ENCODE measurements at regions not wholly inside any gene's neighbourhood (a gene's known extent, or its start where the extent isn't known, plus 50 kb on each side); places are given as distances from the start of the nearest gene placed in this dataset.

DNA sequence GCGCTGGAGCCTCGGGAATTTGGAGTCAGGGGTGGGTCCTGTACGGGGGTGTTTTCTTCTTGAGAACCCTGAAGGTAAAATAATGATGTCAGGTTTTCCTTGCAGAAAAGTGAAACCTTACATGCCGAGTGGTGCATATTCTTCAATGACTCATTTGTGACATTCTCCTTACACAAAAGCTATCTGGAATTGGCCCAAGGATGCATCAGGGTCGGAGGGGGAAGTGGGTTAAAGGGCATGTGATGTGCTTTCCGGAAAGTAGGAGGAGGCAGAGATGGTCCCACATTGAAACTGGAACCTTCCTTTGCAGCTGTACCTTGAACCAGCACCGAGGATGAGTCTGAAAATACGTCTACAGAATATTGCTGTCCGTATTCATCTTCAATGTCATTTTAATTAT, 411.2 kb upstream of the IRX4 start:
- no peak for DNase-seq (ENCODE audit: low read depth)

DNA sequence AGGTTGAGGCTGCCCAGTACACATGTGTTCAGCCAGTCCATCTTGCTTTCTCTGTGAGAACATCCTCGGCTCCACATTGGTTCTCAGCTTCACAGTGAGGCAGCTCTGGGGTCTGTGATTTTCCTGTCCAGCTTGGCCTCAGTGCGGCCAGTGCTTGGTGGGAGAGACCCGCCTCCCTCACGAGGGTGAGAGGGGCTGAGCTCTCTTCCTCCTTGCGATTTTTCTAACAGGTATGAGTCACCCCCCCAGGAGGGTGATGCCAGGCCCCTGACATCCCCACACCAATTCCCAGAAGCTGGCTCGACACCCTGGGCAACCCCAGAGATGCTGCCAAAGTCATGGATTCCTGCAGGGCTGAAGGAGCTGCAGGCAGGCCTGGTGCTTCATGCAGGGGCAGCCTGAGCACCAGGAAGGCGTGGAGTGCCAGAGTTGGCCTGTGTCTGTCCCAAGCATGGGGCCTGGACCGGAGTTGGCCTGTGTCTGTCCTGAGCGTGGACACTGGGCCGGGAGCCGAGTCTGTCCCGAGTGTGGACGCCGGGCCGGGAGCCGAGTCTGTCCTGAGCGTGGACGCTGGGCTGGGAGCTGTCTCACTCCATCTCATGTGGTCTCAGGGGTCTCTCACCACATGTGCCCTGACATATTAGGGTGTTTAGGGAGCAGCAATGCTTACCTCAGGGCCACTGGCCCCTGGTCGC, 408.6 kb upstream of the IRX4 start:
- DNase-seq (ENCODE audit: low read depth), result no peak

DNA sequence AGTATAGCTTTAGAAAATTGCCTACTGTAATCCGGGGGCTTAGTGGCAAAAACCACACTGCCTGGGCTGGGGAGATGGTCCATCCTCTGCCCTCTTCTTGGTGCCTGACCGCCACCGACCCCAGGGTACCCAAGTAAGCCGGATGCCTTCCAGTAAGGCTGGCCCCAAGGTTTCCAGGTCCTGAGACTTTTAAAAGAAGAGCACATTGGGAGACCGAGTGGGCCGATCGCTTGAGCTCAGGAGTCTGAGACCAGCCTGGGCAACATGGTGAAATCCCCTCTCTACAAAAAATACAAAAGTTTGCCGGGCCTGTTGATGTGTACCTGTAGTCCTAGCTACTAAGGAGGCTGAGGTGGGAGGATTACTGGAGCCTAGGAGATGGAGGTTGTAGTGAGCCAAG, 406.7 kb upstream of the IRX4 start:
- no peak for DNase-seq (ENCODE audit: low read depth)

- DNase-seq (ENCODE audit: low read depth), result no peak
Measured at GRCh38 chr5:2288968-2289367, 406.2 kb upstream of the IRX4 start.

DNA sequence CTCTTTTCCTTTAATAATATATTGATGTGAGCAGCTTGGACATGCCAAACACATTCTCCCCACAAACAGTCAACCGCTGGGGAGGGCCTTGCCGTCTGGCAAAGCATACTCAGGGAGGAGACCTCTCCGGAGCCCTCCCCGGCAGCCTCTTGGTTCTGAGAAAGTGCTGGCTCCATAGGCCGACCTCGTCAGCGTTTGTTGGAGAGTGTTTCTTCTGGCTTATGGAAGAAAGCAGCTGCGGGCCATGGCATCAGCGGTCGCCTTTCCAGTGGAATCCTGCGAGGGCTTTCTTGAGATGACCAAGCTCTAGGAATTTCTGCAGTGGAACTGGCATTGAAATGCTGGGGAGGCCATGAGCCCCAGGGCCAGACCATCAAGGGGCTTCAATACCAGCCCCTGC, 405.7 kb upstream of the IRX4 start:
- DNase-seq (ENCODE audit: low read depth), result no peak

- DNase-seq (ENCODE audit: low read depth), result no peak
Measured at GRCh38 chr5:2286250-2286649, 403.5 kb upstream of the IRX4 start.

- DNase-seq (ENCODE audit: low read depth), result no peak
Measured at GRCh38 chr5:2284678-2285077, 402.0 kb upstream of the IRX4 start.

DNA sequence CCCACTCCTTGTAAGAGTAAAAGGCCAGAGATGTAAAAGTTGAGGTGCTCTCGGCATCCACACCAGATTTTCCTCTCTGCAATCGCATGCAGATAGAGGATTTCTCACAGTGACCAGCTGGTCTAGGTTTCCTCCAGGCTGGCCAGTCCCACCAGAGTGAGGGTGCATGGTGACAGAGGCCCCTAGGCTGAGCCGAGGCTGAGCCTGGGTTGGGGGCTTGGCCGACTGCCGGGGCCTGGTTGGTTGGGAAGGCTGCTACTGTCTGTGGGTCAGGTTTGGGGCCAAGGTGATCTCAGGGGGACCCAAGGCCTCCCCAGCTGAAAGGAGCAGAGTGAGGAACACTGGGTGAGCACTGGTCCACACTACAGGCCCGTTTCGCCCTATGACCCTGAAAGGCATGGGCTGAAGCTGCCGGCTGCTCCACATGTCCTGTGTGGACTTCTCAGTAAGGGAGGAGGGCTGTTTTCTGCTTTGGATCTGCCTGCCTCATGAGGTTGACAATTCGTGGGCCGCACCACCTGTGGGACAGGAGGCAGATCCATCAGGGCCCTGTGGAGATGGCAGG, 400.8 kb upstream of the IRX4 start:
- no peak for DNase-seq (ENCODE audit: low read depth)

DNA sequence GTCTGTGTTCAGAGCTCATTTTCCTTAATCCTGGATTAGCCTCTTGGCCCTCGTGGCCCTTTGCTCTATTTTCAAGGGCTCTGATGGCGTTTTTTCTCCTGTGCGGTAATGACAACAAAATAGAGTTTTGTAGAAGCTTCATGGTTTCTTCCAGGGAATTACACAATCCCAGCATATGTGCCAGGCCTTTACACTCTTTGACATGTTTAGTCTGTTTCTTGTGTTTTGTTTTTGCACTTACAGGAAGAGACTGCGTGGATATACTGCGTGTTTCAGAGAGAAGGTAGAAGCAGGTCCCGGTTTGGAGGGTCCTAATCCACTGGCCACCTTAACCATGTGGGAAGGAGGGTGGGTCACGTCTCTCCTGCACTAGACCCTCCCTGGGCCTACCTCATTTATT, 400.2 kb upstream of the IRX4 start:
- DNase-seq (ENCODE audit: low read depth), result no peak

DNA sequence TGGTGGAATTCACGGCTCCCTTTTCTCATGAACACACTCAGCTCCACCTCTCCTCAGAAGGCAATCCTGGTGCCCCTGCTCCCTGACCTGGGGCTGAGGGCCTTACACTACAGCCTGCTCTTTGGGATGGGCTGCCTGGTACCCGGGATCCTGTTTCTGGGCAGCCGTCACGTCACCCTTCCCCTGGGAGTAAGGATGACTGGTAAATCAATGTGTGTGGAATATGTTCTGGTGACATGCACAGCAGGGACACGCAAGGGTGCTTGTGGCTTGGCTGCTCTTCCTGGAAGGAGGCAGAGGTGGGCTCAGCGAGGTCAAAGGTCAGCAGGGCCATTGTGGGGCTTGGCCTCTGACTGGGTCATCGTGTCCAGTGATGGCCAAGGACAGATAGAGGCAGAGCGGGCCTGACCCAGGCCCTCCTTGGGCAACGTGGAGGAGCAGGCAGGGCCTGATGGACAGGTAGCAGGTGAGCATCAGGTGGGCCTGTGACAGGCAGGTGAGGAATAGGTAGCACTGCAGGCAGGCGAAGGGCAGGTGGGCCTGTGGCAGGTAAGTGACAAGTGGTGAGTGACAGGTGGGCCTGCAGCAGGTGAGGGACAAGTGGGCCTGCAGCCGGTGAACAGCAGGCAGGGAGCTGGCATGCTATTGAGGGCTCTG, 399.4 kb upstream of the IRX4 start:
- no peak for DNase-seq (ENCODE audit: low read depth)

- DNase-seq (ENCODE audit: low read depth), result no peak
Measured at GRCh38 chr5:2281446-2281845, 398.7 kb upstream of the IRX4 start.

DNA sequence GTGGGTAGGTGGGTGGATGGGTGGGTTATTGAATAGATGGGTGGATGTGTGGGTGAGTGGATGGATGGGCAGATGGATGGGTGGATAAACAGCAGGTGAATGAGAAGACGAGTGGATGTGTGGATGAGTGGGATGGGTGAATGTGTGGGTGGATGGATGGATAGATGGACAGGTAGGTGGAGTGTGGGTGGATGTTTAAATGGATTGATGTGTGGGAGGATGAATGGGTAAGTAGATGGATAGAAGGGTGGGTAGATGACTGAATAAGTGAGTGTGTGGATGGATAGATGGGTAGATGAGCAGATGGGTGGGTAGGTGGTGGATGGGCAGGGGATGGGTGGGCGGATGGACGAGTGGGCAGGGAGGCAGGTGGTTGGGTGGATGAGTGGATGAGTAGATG, 397.6 kb upstream of the IRX4 start:
- DNase-seq (ENCODE audit: low read depth), result no peak

DNA sequence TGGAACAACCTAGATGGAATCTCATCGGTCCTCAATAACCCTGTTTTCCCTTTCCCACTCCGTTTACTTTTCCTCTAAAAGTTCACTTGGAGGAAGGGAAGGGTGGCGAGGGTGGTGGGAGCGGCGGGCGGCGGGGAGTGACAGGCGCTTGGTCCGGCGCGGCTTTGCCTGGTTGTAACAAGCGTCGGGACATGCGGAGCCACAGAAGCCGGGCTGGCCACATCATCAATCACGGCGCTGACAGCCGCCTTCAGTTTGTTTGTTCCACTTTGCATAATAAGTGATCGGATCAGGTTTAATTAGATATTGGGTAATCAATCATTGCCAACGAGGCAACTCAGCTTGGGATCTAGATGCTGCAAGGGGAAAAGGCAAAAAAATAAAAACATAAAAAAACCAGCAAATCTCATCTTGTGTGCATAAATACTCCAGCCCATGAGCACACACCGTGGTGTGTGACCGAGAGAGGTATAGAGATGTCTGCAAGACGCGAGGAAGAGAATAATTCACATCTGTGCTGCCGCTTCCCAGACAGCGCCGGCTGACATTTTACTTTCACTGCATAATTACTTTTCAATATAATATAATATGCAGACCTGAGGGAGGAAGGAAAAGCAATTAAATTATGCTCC, 396.2 kb upstream of the IRX4 start:
- DNase-seq (ENCODE audit: low read depth), result no peak

DNA sequence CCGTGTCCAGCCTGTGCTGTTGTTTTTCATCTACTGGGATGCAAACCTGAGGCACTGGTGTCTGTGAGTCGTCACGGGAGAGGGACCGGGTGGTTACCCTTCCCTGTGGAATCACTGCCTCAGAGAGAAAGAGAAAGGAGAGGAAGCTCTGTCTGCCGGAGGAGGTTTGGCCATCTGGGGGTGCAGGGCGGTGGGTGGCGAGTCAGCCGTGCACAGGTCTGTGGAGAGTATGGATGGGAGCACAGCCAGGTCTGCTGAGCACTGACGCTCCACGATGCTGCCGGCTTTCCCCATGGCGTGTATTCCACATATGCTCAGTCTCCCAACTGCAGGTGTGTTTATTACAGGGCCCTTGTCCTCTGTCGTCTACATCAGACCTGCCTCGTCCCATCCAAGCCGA, 395.2 kb upstream of the IRX4 start:
- no peak for DNase-seq (ENCODE audit: low read depth)

DNA sequence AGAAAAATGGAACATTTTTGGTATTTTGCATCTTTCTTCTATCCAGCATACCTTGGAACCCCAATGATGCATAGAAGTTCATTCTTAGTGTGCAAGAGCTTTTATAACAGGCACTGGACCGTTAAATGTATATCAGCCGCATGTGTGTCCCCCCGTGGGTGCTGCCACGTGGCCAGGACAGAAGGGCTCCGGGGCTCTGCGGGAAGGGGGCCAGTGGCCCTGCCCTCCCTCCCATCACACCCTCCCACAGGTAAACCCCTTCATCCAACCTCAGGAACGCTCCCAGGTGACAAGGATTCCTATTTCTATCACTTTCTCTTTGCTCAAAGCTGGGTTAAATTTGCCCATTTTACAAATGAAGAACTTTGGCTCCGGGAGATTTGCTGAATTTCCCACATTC, 393.4 kb upstream of the IRX4 start:
- DNase-seq (ENCODE audit: low read depth), result no peak

DNA sequence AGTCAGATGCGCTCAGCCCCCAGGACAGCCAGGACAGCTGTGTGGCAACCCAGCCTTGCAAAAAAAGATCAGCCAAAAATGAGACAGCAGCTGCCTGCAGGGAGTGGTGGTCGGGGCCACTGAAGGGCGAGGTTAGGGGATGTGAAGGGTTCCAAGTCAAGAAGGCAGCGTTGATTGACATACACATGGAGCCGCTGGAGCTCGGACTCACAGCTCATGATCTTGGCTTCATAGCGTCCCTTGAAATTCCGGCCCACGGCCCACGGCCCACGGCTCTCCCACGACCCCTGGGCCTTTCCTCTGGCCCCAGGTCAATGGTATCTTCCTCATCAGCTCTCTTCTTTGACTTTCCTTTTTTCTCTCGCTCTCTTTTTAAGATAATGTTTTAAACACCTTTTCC, 390.0 kb upstream of the IRX4 start:
- DNase-seq (ENCODE audit: low read depth), result no peak

DNA sequence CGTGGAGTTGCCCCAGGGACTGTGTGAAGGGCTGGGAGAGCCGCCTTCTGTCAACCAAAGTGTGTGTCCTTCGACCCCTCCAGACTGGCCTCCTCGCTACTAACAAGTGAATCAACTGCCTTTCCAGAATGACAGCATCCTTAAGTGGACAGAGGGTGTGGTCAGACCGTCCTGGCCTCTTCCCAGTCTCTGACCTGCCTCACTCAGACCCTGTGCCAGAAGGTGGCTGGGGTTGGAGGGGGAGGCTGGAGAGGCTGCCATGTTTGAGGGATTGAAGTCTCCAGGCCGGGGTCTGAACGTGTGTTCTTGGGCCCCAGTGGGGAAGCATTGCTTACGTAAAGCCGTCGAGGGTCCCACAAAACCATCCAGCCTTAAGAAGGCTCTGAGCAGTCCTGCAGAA, 389.3 kb upstream of the IRX4 start:
- no peak for DNase-seq (ENCODE audit: low read depth)

DNA sequence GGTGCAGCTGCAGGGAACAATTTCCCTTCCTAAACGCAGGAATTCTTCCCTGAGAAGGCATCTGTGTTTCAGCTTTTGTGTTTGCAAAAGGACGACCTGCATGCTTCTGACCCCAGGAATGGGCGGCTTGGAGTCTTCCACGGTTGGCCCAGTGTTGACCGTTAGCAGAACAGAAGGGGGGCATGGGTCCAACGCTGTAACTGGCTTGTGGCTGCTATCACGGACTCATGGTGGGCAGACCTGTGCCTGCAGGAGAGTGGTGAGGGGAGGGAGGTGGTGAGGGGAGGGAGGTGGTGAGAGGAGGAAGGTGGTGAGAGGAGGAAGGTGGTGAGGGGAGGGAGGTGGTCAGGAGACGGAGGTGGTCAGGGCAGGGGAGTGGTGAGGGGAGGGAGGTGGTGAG, 388.6 kb upstream of the IRX4 start:
- no peak for DNase-seq (ENCODE audit: low read depth)

- no peak for DNase-seq (ENCODE audit: low read depth)
Measured at GRCh38 chr5:2270467-2270866, 387.7 kb upstream of the IRX4 start.

DNA sequence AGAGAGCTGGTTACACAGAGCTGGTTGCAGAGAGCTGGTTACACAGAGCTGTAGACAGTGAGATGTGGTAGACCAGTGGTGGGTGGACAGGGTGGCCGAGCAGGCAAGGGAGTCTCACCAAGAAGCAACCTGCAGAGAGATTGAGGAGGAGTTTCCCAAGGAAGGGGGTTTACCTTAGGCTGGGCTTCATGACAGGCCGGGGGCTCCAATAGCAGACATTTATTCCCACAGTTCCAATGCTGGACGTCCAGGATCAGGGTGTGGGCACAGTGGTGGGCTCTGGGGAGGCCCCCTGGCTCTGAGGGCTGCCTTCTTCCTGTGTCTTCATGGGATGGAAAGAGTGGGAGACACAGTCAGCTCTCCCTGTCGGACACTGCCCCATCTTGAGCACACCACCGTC, 386.9 kb upstream of the IRX4 start:
- no peak for DNase-seq (ENCODE audit: low read depth)

- DNase-seq (ENCODE audit: low read depth), result no peak
Measured at GRCh38 chr5:2267991-2268390, 385.3 kb upstream of the IRX4 start.

- no peak for DNase-seq (ENCODE audit: low read depth)
Measured at GRCh38 chr5:2266641-2267240, 384.0 kb upstream of the IRX4 start.

GRCh38 chr5:2265341-2265740, 382.6 kb upstream of the IRX4 start:
- no peak for DNase-seq (ENCODE audit: low read depth)

Measured in stimulated activated CD8-positive, alpha-beta memory T cell treated with anti-CD3 and anti-CD28 coated beads, Interleukin-12 subunit alpha, Interleukin-12 subunit beta, amount 100 ng/mL, for 4 hours (primary cell).